OCI-LY7 (cell line): ENCODE measurements at regions not wholly inside any gene's neighbourhood (a gene's known extent, or its start where the extent isn't known, plus 50 kb on each side); places are given as distances from the start of the nearest gene placed in this dataset.

ENCODE experiments used
- EZH2phosphoT487 ChIP-seq: fragments of 200-600 bp; sonication (generic); IDR thresholded peaks from 2 replicates; pipeline ENCODE4 v1.6.1; 2018; ENCODE audit warnings: low read depth, borderline replicate concordance, mild to moderate bottlenecking, mixed run types, antibody characterized with exemption, low read length, moderate library complexity, mixed read lengths
- TF ChIP-seq, protein P1 (sequence below): fragments of 200-600 bp; sonication (generic); conservative IDR thresholded peaks from 2 replicates; pipeline ENCODE4 v1.5.1; 2014; ENCODE audit warnings: mild to moderate bottlenecking, antibody characterized with exemption, low read length, moderate library complexity, mixed read lengths

GRCh38 chr15:100733101-100733842 is 130.9 kb downstream of the ASB7 start:
- TF ChIP-seq, protein P1, sequence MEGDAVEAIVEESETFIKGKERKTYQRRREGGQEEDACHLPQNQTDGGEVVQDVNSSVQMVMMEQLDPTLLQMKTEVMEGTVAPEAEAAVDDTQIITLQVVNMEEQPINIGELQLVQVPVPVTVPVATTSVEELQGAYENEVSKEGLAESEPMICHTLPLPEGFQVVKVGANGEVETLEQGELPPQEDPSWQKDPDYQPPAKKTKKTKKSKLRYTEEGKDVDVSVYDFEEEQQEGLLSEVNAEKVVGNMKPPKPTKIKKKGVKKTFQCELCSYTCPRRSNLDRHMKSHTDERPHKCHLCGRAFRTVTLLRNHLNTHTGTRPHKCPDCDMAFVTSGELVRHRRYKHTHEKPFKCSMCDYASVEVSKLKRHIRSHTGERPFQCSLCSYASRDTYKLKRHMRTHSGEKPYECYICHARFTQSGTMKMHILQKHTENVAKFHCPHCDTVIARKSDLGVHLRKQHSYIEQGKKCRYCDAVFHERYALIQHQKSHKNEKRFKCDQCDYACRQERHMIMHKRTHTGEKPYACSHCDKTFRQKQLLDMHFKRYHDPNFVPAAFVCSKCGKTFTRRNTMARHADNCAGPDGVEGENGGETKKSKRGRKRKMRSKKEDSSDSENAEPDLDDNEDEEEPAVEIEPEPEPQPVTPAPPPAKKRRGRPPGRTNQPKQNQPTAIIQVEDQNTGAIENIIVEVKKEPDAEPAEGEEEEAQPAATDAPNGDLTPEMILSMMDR, result no peak
- no peak for TF ChIP-seq EZH2phosphoT487
